HCT116 (cell line): ENCODE measurements at regions not wholly inside any gene's neighbourhood (a gene's known extent, or its start where the extent isn't known, plus 50 kb on each side); places are given as distances from the start of the nearest gene placed in this dataset.

Experiments
- ATAC-seq: fragments of 200-7000 bp; cut with Tn5 transposase; 2 replicates; pipeline ENCODE4 v1.9.1; 2020; ENCODE audit warnings: mild to moderate bottlenecking, moderate library complexity
- BruUV-seq: library from RNA; stranded (reverse); fragments of 400-500 nt; replicated peaks from 2 replicates; lab custom pipeline; 2021; lab: Mats Ljungman, UMichigan
- CTCF ChIA-PET: fragments of 300-600 bp; sonication (Branson Sonifier 250); formaldehyde crosslinking; loops from one replicate; lab custom pipeline; 2021; ENCODE audit warnings: antibody characterized with exemption; lab: Charles Lee
- POLR2A ChIA-PET: fragments of 300-600, 350-600 bp; sonication (Branson Sonifier 250); formaldehyde crosslinking; loops from one replicate; lab custom pipeline; 2021; ENCODE audit warnings: antibody characterized with exemption; lab: Charles Lee
- RAD21 ChIA-PET, 2 experiments: fragments of 300-600 bp; sonication (Branson Sonifier 250); formaldehyde crosslinking; loops; one replicate each; lab custom pipeline; 2023; ENCODE audit warnings: low total read pairs in 2 of 2; ENCODE audit not compliant: uncharacterized antibody in 2 of 2, unreplicated experiment in 2 of 2, low non-redundant PET in 1 of 2; lab: Charles Lee
- DNase-seq: peaks from one replicate; pipeline ENCODE4 v3.0.0-alpha.2; 2010; ENCODE audit warnings: low read depth, low spot score
- H2AFZ ChIP-seq: fragments of 200-600 bp; shearing (Covaris generic), sonication (generic); 2 replicates; pipeline ENCODE4 v1.6.1; 2017; ENCODE audit warnings: low read depth, mixed run types, mixed read lengths, antibody characterized with exemption, low read length; ENCODE audit not compliant: poor library complexity, severe bottlenecking
- H3K27ac ChIP-seq: 2 replicates; pipeline ENCODE4 v1.5.1; 2012; ENCODE audit warnings: low read depth, low read length
- H3K27me3 ChIP-seq: fragments of 200-600 bp; sonication (generic); 2 replicates; pipeline ENCODE4 v1.6.1; 2016; ENCODE audit warnings: mixed run types, low read length, mixed read lengths; ENCODE audit not compliant: insufficient read depth
- H3K36me3 ChIP-seq, 2 experiments: fragments of 200-500 bp in 1 of 2; fragments of 200-600 bp in 1 of 2; sonication (Bioruptor generic) in 1 of 2; sonication (generic) in 1 of 2; 2 replicates each; pipeline versions ENCODE4 v1.5.1 to v1.6.1; 2014 to 2016; ENCODE audit warnings: low read length in 2 of 2, inconsistent platforms in 1 of 2, mixed read lengths in 1 of 2, mixed run types in 1 of 2; ENCODE audit not compliant: insufficient read depth in 2 of 2, control insufficient read depth in 1 of 2
- H3K4me1 ChIP-seq, 2 experiments: fragments of 200-600 bp in 1 of 2; sonication (generic) in 1 of 2; 2 replicates each; pipeline versions ENCODE4 v1.5.1 to v1.6.1; 2012 to 2017; ENCODE audit warnings: low read length in 2 of 2, inconsistent platforms in 1 of 2, mild to moderate bottlenecking in 1 of 2, mixed read lengths in 1 of 2, mixed run types in 1 of 2, moderate library complexity in 1 of 2; ENCODE audit not compliant: insufficient read depth in 2 of 2, control insufficient read depth in 1 of 2
- H3K4me2 ChIP-seq: fragments of 200-600 bp; sonication (generic); 2 replicates; pipeline ENCODE4 v1.6.1; 2017; ENCODE audit warnings: mixed run types, low read length, mixed read lengths
- H3K4me3 ChIP-seq, 2 experiments: fragments of 200-600 bp in 1 of 2; sonication (generic) in 1 of 2; replicated peaks in 1 of 2; 2 replicates each; pipeline ENCODE4 v1.5.1; 2011 to 2016; ENCODE audit warnings: low read length in 2 of 2, control low read depth in 1 of 2, low read depth in 1 of 2, mild to moderate bottlenecking in 1 of 2, mixed read lengths in 1 of 2, mixed run types in 1 of 2
- H3K79me2 ChIP-seq: fragments of 200-600 bp; sonication (generic); 2 replicates; pipeline ENCODE4 v1.6.1; 2017; ENCODE audit warnings: mild to moderate bottlenecking, mixed run types, low read length, moderate library complexity, mixed read lengths; ENCODE audit not compliant: insufficient read depth
- H3K9ac ChIP-seq: fragments of 200-600 bp; sonication (generic); 2 replicates; pipeline ENCODE4 v1.6.1; 2016; ENCODE audit warnings: low read length, mixed read lengths
- H3K9me2 ChIP-seq: fragments of 200-600 bp; sonication (generic), shearing (Covaris generic); 2 replicates; pipeline ENCODE4 v1.6.1; 2017; ENCODE audit warnings: mixed run types, mild to moderate bottlenecking, moderate library complexity; ENCODE audit not compliant: insufficient read depth
- H3K9me3 ChIP-seq, 2 experiments: fragments of 200-500 bp in 1 of 2; fragments of 200-600 bp in 1 of 2; sonication (Bioruptor generic) in 1 of 2; sonication (generic) in 1 of 2; 2 replicates each; pipeline ENCODE4 v1.6.1; 2014 to 2017; ENCODE audit warnings: low read length in 2 of 2, mixed read lengths in 2 of 2, inconsistent platforms in 1 of 2, low read depth in 1 of 2, mild to moderate bottlenecking in 1 of 2, mixed run types in 1 of 2, moderate library complexity in 1 of 2; ENCODE audit not compliant: control insufficient read depth in 1 of 2, insufficient read depth in 1 of 2
- H4K20me1 ChIP-seq: fragments of 200-600 bp; sonication (generic), shearing (Covaris generic); 2 replicates; pipeline ENCODE4 v1.6.1; 2017; ENCODE audit warnings: mixed run types, mild to moderate bottlenecking, moderate library complexity; ENCODE audit not compliant: insufficient read depth
- ATF3 ChIP-seq: IDR thresholded peaks from 2 replicates; pipeline ENCODE4 v1.6.1; 2012
- CEBPB ChIP-seq: IDR thresholded peaks from 2 replicates; pipeline ENCODE4 v1.6.1; 2012; ENCODE audit warnings: low read depth
- CTCF ChIP-seq, 3 experiments: fragments of 200-600 bp in 1 of 3; sonication (generic) in 1 of 3; IDR thresholded peaks in 2 of 3; conservative IDR thresholded peaks in 1 of 3; 2 replicates each; pipeline ENCODE4 v1.5.1; 2012 to 2017; ENCODE audit warnings: low read depth in 2 of 3, low read length in 2 of 3, antibody characterized with exemption in 1 of 3, borderline replicate concordance in 1 of 3, control low read depth in 1 of 3, mild to moderate bottlenecking in 1 of 3, mixed read lengths in 1 of 3, mixed run types in 1 of 3, moderate library complexity in 1 of 3; ENCODE audit not compliant: insufficient read depth in 1 of 3
- EGR1 ChIP-seq: IDR thresholded peaks from 2 replicates; pipeline ENCODE4 v1.6.1; 2012; ENCODE audit warnings: low read depth
- ELF1 ChIP-seq: IDR thresholded peaks from 2 replicates; pipeline ENCODE4 v1.6.1; 2012; ENCODE audit warnings: low read depth, borderline replicate concordance
- EZH2phosphoT487 ChIP-seq: fragments of 200-600 bp; IDR thresholded peaks from 2 replicates; pipeline ENCODE4 v1.6.1; 2018; ENCODE audit warnings: antibody characterized with exemption, borderline replicate concordance
- FOSL1 ChIP-seq: IDR thresholded peaks from 2 replicates; pipeline ENCODE4 v1.6.1; 2012; ENCODE audit warnings: low read depth
- POLR2A ChIP-seq: IDR thresholded peaks from 2 replicates; pipeline ENCODE4 v1.7.0; 2011; ENCODE audit warnings: borderline replicate concordance; ENCODE audit not compliant: insufficient read depth, insufficient read length; ENCODE audit errors: extremely low read depth
- POLR2AphosphoS5 ChIP-seq: IDR thresholded peaks from 2 replicates; pipeline ENCODE4 v1.6.1; 2011; ENCODE audit warnings: mild to moderate bottlenecking, low read depth, low read length, moderate library complexity
- RAD21 ChIP-seq: IDR thresholded peaks from 2 replicates; pipeline ENCODE4 v1.6.1; 2012; ENCODE audit warnings: low read depth, mild to moderate bottlenecking
- REST ChIP-seq: IDR thresholded peaks from 2 replicates; pipeline ENCODE4 v1.6.1; 2012; ENCODE audit warnings: low read depth
- SIN3A ChIP-seq: IDR thresholded peaks from 2 replicates; pipeline ENCODE4 v1.6.1; 2012; ENCODE audit warnings: low read depth
- YY1 ChIP-seq: IDR thresholded peaks from 2 replicates; pipeline ENCODE4 v1.6.1; 2011; ENCODE audit warnings: low read length, low read depth, moderate library complexity, mild to moderate bottlenecking; ENCODE audit not compliant: insufficient replicate concordance; ENCODE audit errors: extremely low read depth
- ZBTB33 ChIP-seq: IDR thresholded peaks from 2 replicates; pipeline ENCODE4 v1.6.1; 2011; ENCODE audit warnings: mild to moderate bottlenecking, low read length, moderate library complexity; ENCODE audit not compliant: insufficient replicate concordance; ENCODE audit errors: extremely low read depth
- intact Hi-C: fragments of 100-400 bp; cut with micrococcal nuclease; formaldehyde crosslinking; loops from 2 replicates; pipeline ENCODE4 v1.10.0; 2022

- no peaks in the 10 kb centered on the region for H3K4me1 ChIP-seq
These were observed 148.7 kb upstream of the LMO4 start for GRCh38 chr1:87179851-87180519.

More at GRCh38 chr1:87179851-87180519, 148.7 kb upstream of the LMO4 start:
- Histone ChIP-seq H3K4me2 (no peak overlapping the region), H4K20me1 (no peaks in the 10 kb centered on the region), H3K9me2 (no peaks in the 10 kb centered on the region), H3K9me3 (no peaks in the 10 kb centered on the region), H3K36me3 (no peaks in the 10 kb centered on the region), H3K27ac (no peak overlapping the region), H2AFZ (no peak overlapping the region), H3K79me2 (no peaks in the 10 kb centered on the region), H3K4me3 (no peak overlapping the region), H3K27me3 (peaks cover 6% of the 10 kb centered on the region), H3K9ac (no peak overlapping the region)
- DNase-seq (no peak), ATAC-seq (no peak)
- no peak for TF ChIP-seq REST
- no peak for TF ChIP-seq POLR2AphosphoS5
- TF ChIP-seq ZBTB33 = no peak
- TF ChIP-seq FOSL1 = no peak
- TF ChIP-seq ELF1 = no peak
- TF ChIP-seq CTCF (IDR thresholded peaks at IDR 0.05 in 2 of 3, conservative IDR thresholded peaks at IDR 0.05 in 1 of 3; ENCODE audit: borderline replicate concordance in 1 of 3, insufficient read depth in 1 of 3, low read depth in 2 of 3, low read length in 2 of 3) = no peak
- TF ChIP-seq RAD21 = no peak
- TF ChIP-seq POLR2A = no peak
- TF ChIP-seq YY1 = no peak
- no peak for TF ChIP-seq EGR1
- no peak for TF ChIP-seq SIN3A
- TF ChIP-seq EZH2phosphoT487 = no peak
- TF ChIP-seq CEBPB = no peak
- TF ChIP-seq ATF3 = no peak
- intact Hi-C loops = no loop called here
- RAD21 ChIA-PET = no interaction called here
- no TSS peak for BruUV-seq
- POLR2A ChIA-PET = no interaction called here
- CTCF ChIA-PET = no interaction called here
